HCT116 (cell line): ENCODE measurements at regions not wholly inside any gene's neighbourhood (a gene's known extent, or its start where the extent isn't known, plus 50 kb on each side); places are given as distances from the start of the nearest gene placed in this dataset.

Experiments used
- ATAC-seq: fragments of 200-7000 bp; cut with Tn5 transposase; 2 replicates; pipeline ENCODE4 v1.9.1; 2020; ENCODE audit warnings: mild to moderate bottlenecking, moderate library complexity
- BruUV-seq: library from RNA; stranded (reverse); fragments of 400-500 nt; replicated peaks from 2 replicates; lab custom pipeline; 2021; lab: Mats Ljungman, UMichigan
- CTCF ChIA-PET: fragments of 300-600 bp; sonication (Branson Sonifier 250); formaldehyde crosslinking; loops from one replicate; lab custom pipeline; 2021; ENCODE audit warnings: antibody characterized with exemption; lab: Charles Lee
- POLR2A ChIA-PET: fragments of 300-600, 350-600 bp; sonication (Branson Sonifier 250); formaldehyde crosslinking; loops from one replicate; lab custom pipeline; 2021; ENCODE audit warnings: antibody characterized with exemption; lab: Charles Lee
- RAD21 ChIA-PET, 2 experiments: fragments of 300-600 bp; sonication (Branson Sonifier 250); formaldehyde crosslinking; loops; one replicate each; lab custom pipeline; 2023; ENCODE audit warnings: low total read pairs in 2 of 2; ENCODE audit not compliant: uncharacterized antibody in 2 of 2, unreplicated experiment in 2 of 2, low non-redundant PET in 1 of 2; lab: Charles Lee
- DNase-seq: peaks from one replicate; pipeline ENCODE4 v3.0.0-alpha.2; 2010; ENCODE audit warnings: low read depth, low spot score
- H2AFZ ChIP-seq: fragments of 200-600 bp; shearing (Covaris generic), sonication (generic); 2 replicates; pipeline ENCODE4 v1.6.1; 2017; ENCODE audit warnings: low read depth, mixed run types, mixed read lengths, antibody characterized with exemption, low read length; ENCODE audit not compliant: poor library complexity, severe bottlenecking
- H3K27ac ChIP-seq: 2 replicates; pipeline ENCODE4 v1.5.1; 2012; ENCODE audit warnings: low read depth, low read length
- H3K27me3 ChIP-seq: fragments of 200-600 bp; sonication (generic); 2 replicates; pipeline ENCODE4 v1.6.1; 2016; ENCODE audit warnings: mixed run types, low read length, mixed read lengths; ENCODE audit not compliant: insufficient read depth
- H3K36me3 ChIP-seq, 2 experiments: fragments of 200-500 bp in 1 of 2; fragments of 200-600 bp in 1 of 2; sonication (Bioruptor generic) in 1 of 2; sonication (generic) in 1 of 2; 2 replicates each; pipeline versions ENCODE4 v1.5.1 to v1.6.1; 2014 to 2016; ENCODE audit warnings: low read length in 2 of 2, inconsistent platforms in 1 of 2, mixed read lengths in 1 of 2, mixed run types in 1 of 2; ENCODE audit not compliant: insufficient read depth in 2 of 2, control insufficient read depth in 1 of 2
- H3K4me1 ChIP-seq, 2 experiments: fragments of 200-600 bp in 1 of 2; sonication (generic) in 1 of 2; 2 replicates each; pipeline versions ENCODE4 v1.5.1 to v1.6.1; 2012 to 2017; ENCODE audit warnings: low read length in 2 of 2, inconsistent platforms in 1 of 2, mild to moderate bottlenecking in 1 of 2, mixed read lengths in 1 of 2, mixed run types in 1 of 2, moderate library complexity in 1 of 2; ENCODE audit not compliant: insufficient read depth in 2 of 2, control insufficient read depth in 1 of 2
- H3K4me2 ChIP-seq: fragments of 200-600 bp; sonication (generic); 2 replicates; pipeline ENCODE4 v1.6.1; 2017; ENCODE audit warnings: mixed run types, low read length, mixed read lengths
- H3K4me3 ChIP-seq, 2 experiments: fragments of 200-600 bp in 1 of 2; sonication (generic) in 1 of 2; replicated peaks in 1 of 2; 2 replicates each; pipeline ENCODE4 v1.5.1; 2011 to 2016; ENCODE audit warnings: low read length in 2 of 2, control low read depth in 1 of 2, low read depth in 1 of 2, mild to moderate bottlenecking in 1 of 2, mixed read lengths in 1 of 2, mixed run types in 1 of 2
- H3K79me2 ChIP-seq: fragments of 200-600 bp; sonication (generic); 2 replicates; pipeline ENCODE4 v1.6.1; 2017; ENCODE audit warnings: mild to moderate bottlenecking, mixed run types, low read length, moderate library complexity, mixed read lengths; ENCODE audit not compliant: insufficient read depth
- H3K9ac ChIP-seq: fragments of 200-600 bp; sonication (generic); 2 replicates; pipeline ENCODE4 v1.6.1; 2016; ENCODE audit warnings: low read length, mixed read lengths
- H3K9me2 ChIP-seq: fragments of 200-600 bp; sonication (generic), shearing (Covaris generic); 2 replicates; pipeline ENCODE4 v1.6.1; 2017; ENCODE audit warnings: mixed run types, mild to moderate bottlenecking, moderate library complexity; ENCODE audit not compliant: insufficient read depth
- H3K9me3 ChIP-seq, 2 experiments: fragments of 200-500 bp in 1 of 2; fragments of 200-600 bp in 1 of 2; sonication (Bioruptor generic) in 1 of 2; sonication (generic) in 1 of 2; 2 replicates each; pipeline ENCODE4 v1.6.1; 2014 to 2017; ENCODE audit warnings: low read length in 2 of 2, mixed read lengths in 2 of 2, inconsistent platforms in 1 of 2, low read depth in 1 of 2, mild to moderate bottlenecking in 1 of 2, mixed run types in 1 of 2, moderate library complexity in 1 of 2; ENCODE audit not compliant: control insufficient read depth in 1 of 2, insufficient read depth in 1 of 2
- H4K20me1 ChIP-seq: fragments of 200-600 bp; sonication (generic), shearing (Covaris generic); 2 replicates; pipeline ENCODE4 v1.6.1; 2017; ENCODE audit warnings: mixed run types, mild to moderate bottlenecking, moderate library complexity; ENCODE audit not compliant: insufficient read depth
- CBX3 ChIP-seq: IDR thresholded peaks from 2 replicates; pipeline ENCODE4 v1.6.1; 2012; ENCODE audit warnings: low read depth
- CEBPB ChIP-seq: IDR thresholded peaks from 2 replicates; pipeline ENCODE4 v1.6.1; 2012; ENCODE audit warnings: low read depth
- EGR1 ChIP-seq: IDR thresholded peaks from 2 replicates; pipeline ENCODE4 v1.6.1; 2012; ENCODE audit warnings: low read depth
- ELF1 ChIP-seq: IDR thresholded peaks from 2 replicates; pipeline ENCODE4 v1.6.1; 2012; ENCODE audit warnings: low read depth, borderline replicate concordance
- EZH2 ChIP-seq: fragments of 200-600 bp; sonication (generic); IDR thresholded peaks from 2 replicates; pipeline ENCODE4 v1.6.1; 2017; ENCODE audit warnings: antibody characterized with exemption, mixed run types
- FOSL1 ChIP-seq: IDR thresholded peaks from 2 replicates; pipeline ENCODE4 v1.6.1; 2012; ENCODE audit warnings: low read depth
- POLR2AphosphoS5 ChIP-seq: IDR thresholded peaks from 2 replicates; pipeline ENCODE4 v1.6.1; 2011; ENCODE audit warnings: mild to moderate bottlenecking, low read depth, low read length, moderate library complexity
- RAD21 ChIP-seq: IDR thresholded peaks from 2 replicates; pipeline ENCODE4 v1.6.1; 2012; ENCODE audit warnings: low read depth, mild to moderate bottlenecking
- REST ChIP-seq: IDR thresholded peaks from 2 replicates; pipeline ENCODE4 v1.6.1; 2012; ENCODE audit warnings: low read depth
- SIN3A ChIP-seq: IDR thresholded peaks from 2 replicates; pipeline ENCODE4 v1.6.1; 2012; ENCODE audit warnings: low read depth
- TCF7L2 ChIP-seq: IDR thresholded peaks from 2 replicates; pipeline ENCODE4 v1.7.0; 2011; ENCODE audit warnings: borderline replicate concordance, inconsistent platforms; ENCODE audit not compliant: insufficient read depth, insufficient read length; ENCODE audit errors: extremely low read depth
- YY1 ChIP-seq: IDR thresholded peaks from 2 replicates; pipeline ENCODE4 v1.6.1; 2011; ENCODE audit warnings: low read length, low read depth, moderate library complexity, mild to moderate bottlenecking; ENCODE audit not compliant: insufficient replicate concordance; ENCODE audit errors: extremely low read depth
- intact Hi-C: fragments of 100-400 bp; cut with micrococcal nuclease; formaldehyde crosslinking; loops from 2 replicates; pipeline ENCODE4 v1.10.0; 2022
- TF ChIP-seq, protein P1 (sequence below): IDR thresholded peaks from 2 replicates; pipeline ENCODE4 v1.6.1; 2012

DNA sequence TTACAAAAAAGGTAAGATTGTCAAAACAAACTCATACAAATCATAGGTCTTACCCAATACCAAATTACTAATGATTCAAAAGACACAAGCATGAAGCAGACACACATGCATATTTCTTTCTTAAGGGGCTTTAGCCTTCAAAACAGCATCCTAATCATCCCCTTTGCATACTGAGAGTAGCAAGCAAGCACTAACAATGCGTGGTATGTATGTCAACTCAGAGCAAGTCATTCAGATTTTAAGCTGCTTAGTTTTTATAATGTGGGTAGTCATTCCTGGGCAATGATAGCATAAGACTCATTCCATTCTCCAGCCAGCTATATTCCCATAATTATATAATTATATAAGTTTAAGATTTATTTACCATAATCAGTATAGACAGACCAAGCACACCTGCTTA, 219.6 kb downstream of the DKK2 start:
- CTCF ChIA-PET, result interaction anchor here (3.1 kb wide), 1 partner anchor 447 kb away, joined by 21 read pairs; no protein-coding TSS in a partner anchor
- Histone ChIP-seq H3K9me3 (no peaks in the 10 kb centered on the region), H3K9me2 (no peaks in the 10 kb centered on the region), H2AFZ (no peak overlapping the region), H3K4me2 (no peak overlapping the region), H3K79me2 (no peaks in the 10 kb centered on the region), H3K4me1 (no peaks in the 10 kb centered on the region), H3K4me3 (no peak overlapping the region), H4K20me1 (no peaks in the 10 kb centered on the region), H3K36me3 (no peaks in the 10 kb centered on the region), H3K27ac (no peak overlapping the region), H3K9ac (no peak overlapping the region), H3K27me3 (no peaks in the 10 kb centered on the region)
- RAD21 ChIA-PET, result no interaction called here
- TF ChIP-seq FOSL1 (no peak), ELF1 (no peak), YY1 (no peak), SIN3A (no peak), TCF7L2 (no peak), CEBPB (no peak), POLR2AphosphoS5 (no peak), EGR1 (no peak)
- TF ChIP-seq, protein P1, sequence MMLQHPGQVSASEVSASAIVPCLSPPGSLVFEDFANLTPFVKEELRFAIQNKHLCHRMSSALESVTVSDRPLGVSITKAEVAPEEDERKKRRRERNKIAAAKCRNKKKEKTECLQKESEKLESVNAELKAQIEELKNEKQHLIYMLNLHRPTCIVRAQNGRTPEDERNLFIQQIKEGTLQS, result no peak
- no TSS peak for BruUV-seq
- intact Hi-C loops, result no loop called here
- DNase-seq (no peak), ATAC-seq (no peak)
- POLR2A ChIA-PET, result no interaction called here

- Histone ChIP-seq H3K4me1 (no peaks in the 10 kb centered on the region), H3K4me2 (no peak overlapping the region), H3K9ac (no peak overlapping the region), H3K4me3 (no peak overlapping the region), H3K79me2 (no peaks in the 10 kb centered on the region), H3K27me3 (no peaks in the 10 kb centered on the region), H3K36me3 (no peaks in the 10 kb centered on the region), H4K20me1 (no peaks in the 10 kb centered on the region), H3K9me3 (no peaks in the 10 kb centered on the region), H3K27ac (no peak overlapping the region), H3K9me2 (no peaks in the 10 kb centered on the region), H2AFZ (no peak overlapping the region)
- TF ChIP-seq YY1 (no peak), EGR1 (no peak), CBX3 (no peak), REST (no peak), RAD21 (no peak), ELF1 (no peak), EZH2 (no peak)
- ChIA-PET CTCF (interaction anchor here (0.5 to 0.7 kb wide), 3 partner anchors 8 to 1901 kb away, joined by 3 to 5 read pairs (median 4); no protein-coding TSS in a partner anchor), POLR2A (no interaction called here), RAD21 (interaction anchor here in 1 of 2 experiments (0.7 kb wide), 1 partner anchor 119 kb away, joined by 3 read pairs; no protein-coding TSS in a partner anchor)
- ATAC-seq, result no peak
- intact Hi-C loops, result no loop called here
- no peak for DNase-seq
- no TSS peak for BruUV-seq
These were observed 226.0 kb downstream of the DKK2 start for GRCh38 chr4:106810122-106810521.
